G401 (cell line): ENCODE measurements at regions not wholly inside any gene's neighbourhood (a gene's known extent, or its start where the extent isn't known, plus 50 kb on each side); places are given as distances from the start of the nearest gene placed in this dataset.

Experiments
- DNase-seq: peaks from one replicate; pipeline ENCODE4 v3.0.0-alpha.2; 2015; ENCODE audit warnings: low spot score
- in situ Hi-C: cut with HindIII; loops from 2 replicates; pipeline ENCODE4 v1.10.0; 2016; ENCODE audit warnings: low sequenced_read_pairs, mixed read lengths

DNA sequence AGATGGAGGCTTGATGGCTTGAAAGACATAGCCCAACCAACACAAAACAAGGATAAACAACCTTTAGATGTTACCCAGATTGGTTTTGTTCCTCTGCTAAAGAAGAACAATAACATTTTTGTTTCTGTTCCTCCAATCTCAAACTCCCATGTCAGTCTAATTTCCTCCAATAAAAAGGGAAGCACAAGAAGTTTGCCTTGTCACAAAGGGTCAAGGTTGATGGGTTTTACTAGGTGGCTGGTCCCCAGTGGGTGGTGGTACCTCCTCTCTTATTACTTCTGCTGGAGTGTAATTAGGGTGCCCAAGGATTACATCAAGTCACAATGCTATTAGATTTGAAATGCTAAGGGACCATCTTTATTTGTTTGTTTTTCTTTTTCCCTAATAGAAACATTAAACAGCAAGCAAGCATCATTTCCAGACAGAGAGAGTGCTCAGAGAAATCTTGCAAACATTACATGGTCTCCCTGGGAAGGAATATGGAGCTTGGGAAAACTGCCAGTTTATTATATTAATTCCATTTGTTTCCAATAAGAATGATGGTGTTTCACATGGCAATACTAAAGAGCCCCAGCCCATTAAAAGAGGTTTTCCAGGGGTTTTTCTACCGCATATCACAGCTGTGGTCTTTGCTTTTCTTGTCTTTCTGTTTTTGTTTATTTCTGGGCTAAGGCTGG lies 78.3 kb upstream of the AOAH start:
- DNase-seq: no peak
- in situ Hi-C loops: no loop called here

DNA sequence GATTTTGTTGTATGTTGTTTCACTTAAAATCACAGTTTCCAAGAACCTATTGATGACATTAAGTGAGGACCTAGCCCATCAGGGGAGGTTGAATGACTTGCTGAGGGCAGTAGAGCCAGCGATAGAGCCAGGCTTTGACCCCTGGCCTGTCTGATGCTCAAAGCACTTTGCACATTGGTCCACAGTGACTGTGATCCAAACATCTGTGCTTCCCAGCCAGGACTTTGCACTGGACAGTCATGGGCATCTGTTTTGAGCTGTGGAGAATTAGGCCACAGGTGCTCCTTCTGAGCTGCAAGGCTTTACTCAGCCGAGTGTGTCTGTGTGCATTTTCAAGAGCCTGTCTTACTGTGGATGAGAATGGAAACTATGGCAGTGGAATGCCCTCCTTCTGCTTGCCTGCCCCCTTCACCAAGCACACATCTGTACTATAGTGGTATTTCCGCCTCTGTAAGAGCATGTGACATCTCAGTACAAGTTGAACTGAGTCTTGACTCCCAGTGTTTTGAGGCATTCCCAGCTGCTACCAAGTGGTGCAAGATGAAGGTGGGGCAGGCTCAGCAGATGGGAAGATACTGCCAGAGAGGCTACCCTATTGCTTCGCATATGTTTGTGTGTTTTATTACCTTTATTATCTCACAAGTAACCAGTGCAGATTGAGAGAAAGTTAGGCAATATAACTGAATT lies 72.7 kb upstream of the AOAH start:
- in situ Hi-C loops: no loop called here
- no peak for DNase-seq

DNA sequence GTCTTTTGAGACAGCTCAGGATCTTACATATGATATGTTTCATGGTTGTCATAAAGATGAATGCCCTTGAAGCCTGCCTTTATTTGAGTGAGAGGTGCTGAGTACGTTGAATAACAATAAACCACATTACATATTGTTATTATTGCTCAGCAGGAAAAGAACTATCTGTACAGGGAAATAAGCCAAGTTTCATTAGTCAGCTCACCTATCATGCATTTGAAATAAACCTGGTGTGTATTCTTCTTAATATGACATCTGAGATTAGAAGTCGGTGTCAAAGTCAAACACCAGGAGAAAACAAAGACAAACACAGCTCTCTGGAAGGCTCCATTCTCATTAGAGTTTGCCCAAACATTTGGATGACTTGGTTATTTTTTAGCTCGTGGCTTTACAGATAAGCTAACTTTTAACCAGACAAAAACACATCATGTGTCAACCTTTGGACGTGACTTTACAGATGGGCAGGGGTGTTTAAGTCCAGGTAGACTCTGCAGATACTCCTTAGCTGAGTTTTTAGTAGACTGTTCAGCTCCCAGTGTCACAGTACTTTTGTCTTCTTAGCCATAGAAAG lies 71.2 kb upstream of the AOAH start:
- in situ Hi-C loops: no loop called here
- DNase-seq: peak; percentile 15

DNA sequence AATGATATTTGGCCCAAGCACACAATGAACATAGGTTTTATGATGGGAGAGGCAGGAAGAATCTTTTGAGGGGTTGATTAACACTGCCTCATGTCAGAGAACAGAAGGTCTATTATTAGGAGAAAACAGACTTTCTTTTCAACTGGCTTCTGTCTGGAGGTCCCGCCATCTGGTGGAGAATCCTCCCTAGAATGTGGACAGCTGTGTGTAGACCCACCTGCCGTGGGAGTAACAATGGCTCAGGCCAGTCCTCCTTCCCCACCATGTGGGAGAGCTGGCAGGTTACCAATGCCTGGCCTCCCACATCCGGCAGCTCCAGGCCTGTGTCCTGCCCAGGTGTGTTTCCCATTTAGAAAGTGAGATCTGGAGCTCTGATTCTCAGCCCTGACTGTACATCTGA lies 70.4 kb upstream of the AOAH start:
- in situ Hi-C loops: no loop called here
- DNase-seq: peak; percentile 44

DNA sequence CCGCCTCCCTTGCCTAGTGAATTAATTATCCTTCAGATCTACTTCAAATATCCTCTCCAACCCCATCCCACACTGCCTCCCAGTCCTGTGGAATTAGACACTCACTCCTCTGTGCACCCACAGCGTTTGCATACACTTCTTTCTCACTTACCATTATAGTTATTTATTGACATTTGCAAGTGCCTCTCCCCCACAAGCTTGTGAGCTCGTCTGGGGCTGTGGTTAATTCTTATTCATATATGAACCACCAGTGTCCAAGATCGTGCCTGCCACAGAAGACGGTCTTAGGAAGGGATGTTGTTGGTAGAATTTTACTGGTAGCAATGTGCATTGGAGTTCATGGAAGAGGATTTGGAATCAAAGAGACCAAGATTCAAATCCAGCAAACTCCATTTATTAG lies 68.1 kb upstream of the AOAH start:
- in situ Hi-C loops: no loop called here
- no peak for DNase-seq

DNA sequence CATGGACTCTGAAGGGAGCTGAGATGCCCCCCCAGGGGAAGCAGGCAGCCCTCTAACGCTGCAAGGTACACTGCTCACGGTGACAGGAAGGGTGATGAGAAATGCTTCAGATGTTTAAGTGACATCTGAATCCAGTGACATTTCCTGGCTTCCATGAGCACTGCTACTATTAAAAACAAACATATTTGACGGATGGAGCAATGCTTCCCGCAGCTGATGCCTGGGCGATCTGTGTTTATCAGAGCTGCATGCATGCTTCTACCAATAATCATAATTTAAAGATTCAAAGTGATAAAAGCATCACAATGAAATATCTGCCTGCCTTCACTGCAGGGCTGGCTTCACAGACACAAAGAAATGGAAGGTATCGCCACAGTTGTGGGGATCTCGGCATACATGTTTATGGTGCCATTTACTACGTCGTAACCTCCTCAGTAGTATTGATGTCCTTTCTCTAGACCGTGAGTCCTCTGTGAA lies 66.1 kb upstream of the AOAH start:
- no peak for DNase-seq
- in situ Hi-C loops: no loop called here

DNA sequence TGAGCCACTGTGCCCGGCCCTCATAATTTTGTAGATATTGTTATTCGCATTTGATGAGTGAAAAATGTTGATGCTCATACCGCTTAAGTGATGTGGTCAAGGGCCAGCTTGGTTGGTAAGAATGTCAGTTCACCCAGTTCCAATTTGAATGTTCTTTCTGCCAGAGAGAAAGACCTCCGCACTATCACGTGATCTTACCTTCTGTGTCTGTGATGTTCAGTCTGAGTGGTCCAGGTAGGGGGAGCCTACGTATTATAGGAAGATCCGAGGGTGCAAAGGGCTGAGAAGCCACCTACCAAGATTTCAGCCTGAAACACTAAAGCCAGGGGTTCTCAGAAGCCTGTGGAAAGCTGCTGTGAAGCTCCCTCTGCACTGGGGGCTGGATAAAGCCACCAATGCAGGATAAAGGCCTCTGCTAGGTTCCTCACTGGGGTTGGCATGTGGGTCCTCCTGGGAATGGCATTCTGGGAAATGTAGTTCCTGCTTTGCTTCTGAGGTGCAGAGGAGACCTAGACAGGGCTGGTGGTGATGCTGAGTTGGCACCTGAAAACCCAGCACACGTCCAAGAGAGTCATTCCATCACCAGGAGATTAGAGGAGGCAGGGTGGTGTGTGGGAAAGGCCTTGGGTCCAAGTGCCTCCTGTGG lies 64.7 kb upstream of the AOAH start:
- no peak for DNase-seq
- in situ Hi-C loops: no loop called here

DNA sequence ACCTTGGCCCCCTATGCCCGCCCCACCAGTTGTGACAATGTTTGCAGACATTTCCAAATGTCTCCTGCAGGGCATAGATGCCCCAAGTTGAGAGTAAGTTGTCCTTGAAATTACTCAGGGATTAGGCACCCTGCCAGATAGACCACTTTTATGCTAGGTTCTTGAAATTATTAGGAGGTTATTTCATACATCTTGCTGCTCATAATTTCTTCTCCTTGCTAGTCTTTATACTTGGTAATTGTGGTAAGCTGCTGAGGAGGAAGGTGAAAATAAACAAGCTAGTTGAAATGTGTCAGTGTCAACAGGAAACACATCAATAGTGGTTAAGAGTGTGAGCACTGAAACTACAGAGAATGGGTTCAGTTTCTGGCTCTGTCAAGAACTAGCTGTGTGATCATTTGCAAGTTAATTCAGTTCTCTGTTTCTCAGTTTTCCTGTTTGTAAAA lies 63.7 kb upstream of the AOAH start:
- in situ Hi-C loops: no loop called here

DNA sequence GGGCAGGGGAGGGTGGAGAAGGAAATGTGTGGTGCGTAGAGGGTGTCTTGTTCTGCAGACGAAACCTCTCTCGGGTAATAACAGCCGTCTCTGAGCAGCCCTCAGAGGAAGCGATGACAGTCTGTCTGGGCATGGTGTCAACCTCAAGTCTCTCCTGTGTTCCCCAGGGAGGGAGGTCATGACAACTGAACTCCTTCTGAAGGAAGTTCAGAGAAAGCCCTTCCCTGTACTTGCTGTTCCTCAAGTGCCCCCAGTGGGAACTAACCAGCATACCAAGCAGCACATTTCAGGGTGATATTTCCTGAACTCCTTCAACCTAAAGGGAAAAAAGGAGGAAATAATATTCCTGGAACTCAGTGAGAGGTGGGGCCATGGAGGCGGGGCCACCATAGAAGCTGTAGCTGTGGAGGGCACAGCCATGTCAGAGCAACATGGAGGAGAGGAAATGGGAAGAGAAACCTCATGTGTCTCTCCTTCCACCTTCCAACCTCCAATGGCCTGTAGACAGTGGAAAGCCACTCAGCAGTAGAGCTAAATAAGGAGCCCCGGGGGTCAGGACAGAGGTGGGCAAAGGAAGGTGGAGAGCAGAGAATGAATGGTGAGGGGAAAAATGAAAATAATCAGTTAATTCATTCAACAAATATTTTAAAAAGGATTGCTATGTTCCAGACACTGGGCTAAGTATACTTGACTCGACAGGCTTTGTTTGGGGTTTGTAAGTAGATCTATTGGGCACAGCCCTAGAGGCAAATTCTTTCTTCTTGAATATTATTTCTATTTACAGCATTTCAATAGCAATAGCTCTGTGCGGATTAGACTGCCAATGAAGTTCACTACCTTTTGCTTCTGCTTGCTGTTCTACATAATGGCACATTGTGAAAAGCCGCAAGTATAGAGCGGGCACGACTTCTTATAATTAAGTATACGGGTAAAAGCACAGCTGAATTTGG lies 61.0 kb upstream of the AOAH start:
- in situ Hi-C loops: no loop called here
- DNase-seq: no peak

More for the DNA sequence above, 63.7 kb upstream of the AOAH start:
- DNase-seq: no peak

DNA sequence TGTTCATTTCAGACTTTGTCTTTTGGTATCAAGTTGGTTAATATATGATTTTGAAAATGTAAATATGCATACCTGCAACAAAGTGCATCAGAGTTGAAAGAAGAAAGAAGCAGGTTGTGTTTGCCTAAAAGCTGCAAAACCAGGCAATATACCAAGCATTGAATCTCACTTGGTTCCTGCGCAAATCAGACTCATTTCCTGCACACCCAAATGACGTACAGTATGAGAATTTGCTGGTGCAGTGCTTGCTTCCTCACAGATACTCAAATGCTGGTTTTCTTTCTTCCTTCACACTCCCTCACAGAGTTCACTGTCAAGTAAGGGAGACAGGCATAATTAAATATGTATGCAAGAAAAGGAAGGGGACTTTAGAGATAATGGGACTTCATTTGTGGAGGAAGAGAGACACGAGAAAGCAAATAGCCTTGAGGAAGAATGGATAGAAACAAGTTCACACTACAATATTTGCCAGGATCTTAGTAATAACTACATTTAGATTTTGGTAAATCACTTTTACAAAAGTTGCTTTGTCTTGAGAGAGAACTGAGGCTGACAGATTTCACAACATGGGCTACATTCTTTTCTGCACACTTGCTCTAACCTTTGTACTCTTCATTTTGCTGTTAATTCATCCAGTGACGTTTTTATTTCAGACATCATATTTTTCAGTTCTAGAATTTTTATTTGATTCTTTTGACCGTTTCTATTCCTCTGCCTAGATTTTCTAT lies 56.9 kb upstream of the AOAH start:
- in situ Hi-C loops: no loop called here
- DNase-seq: no peak

DNA sequence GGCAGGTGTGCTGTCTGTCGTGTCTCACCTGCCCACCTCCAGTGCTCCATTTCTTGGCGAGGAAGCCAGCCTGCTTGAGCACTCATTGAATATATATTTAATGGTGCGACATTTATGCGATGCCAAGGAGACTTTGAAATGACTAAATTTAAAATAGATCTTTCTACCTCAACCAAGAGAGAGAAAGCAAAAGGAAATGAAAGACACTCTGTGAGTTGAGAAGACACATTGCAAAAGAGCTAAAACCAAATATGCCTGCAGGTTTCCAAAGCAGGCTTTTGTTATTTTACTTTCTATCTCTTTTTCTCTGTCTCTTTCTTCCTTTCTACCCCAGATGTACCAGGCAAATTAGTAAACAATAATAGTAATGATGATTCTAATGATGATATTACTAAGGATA lies 53.6 kb upstream of the AOAH start:
- in situ Hi-C loops: no loop called here
- DNase-seq: no peak

DNA sequence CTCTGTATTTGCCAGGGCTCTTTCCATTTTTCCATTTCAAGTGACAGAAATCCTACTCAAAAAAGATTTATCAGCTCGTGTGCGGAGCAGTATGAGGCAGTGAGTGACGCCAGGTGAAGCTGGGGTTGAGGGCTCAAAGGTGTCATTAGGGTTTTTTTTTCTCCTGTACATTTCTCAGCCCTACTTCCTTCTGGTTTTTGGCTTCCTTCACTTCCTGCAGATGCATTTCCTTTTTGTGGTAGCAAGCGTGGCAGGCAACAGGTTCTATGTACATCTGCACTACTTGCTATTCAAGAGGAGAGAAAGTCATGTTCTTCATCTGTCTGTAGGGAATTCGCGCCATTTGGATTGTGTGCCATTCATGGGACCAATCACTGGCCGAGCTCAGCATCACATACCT lies 52.8 kb upstream of the AOAH start:
- in situ Hi-C loops: no loop called here
- DNase-seq: no peak

DNA sequence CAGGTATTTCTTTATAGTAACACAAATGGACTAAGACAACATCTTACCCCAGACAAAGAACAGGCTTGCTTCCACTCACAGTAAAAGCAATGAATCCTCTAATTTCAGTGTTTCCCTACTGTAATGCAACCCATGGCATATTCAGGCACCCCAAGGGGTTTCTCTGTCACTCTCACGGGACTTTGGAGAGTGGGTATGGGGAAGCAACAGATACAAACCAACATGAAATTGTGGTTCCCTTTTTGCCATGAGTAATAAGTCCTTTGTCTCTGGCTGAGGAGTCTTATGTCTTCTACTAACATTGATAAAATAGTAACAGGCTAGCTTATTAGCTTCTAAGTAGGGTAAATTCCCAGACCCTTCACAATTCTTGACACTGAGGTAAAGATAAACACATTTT lies 51.4 kb upstream of the AOAH start:
- DNase-seq: no peak
- in situ Hi-C loops: no loop called here

DNA sequence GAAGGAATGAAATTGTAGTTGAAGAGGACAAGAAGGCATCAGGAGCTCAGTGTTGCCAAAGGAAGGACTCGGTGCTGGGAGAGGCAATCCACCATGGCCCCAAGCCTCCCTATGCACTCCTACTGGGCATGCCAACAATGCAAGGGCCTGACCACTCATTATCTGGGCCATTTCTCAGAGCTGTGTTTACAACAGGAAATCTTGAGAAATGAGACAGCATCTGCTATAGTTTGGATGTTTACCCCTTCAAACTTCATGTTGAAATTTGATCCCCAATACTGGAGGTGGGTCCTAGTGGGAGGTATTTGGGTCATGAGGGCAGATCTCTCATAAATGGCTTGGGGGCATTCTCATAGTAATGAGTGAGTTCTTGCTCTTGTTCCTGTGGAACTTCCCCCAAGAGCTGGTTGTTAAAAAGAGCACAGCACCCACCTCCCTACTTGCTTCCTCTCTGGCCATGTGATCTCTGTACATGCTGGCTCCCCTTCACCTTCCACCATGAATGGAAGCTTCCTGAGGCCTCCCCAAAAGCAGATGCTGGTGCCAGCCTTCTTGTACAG lies 50.8 kb upstream of the AOAH start:
- in situ Hi-C loops: no loop called here
- no peak for DNase-seq
